Lower leg skin (tissue), 3 donors: ENCODE measurements at regions not wholly inside any gene's neighbourhood (a gene's known extent, or its start where the extent isn't known, plus 50 kb on each side); places are given as distances from the start of the nearest gene placed in this dataset.

Experiments used
- CTCF ChIP-seq, 3 donors: fragments of 450-650 bp; IDR thresholded peaks; one replicate each; pipeline ENCODE4 v1.5.1; 2016; ENCODE audit warnings: antibody characterized with exemption in 3 of 3, mild to moderate bottlenecking in 3 of 3, moderate library complexity in 2 of 3
- POLR2A ChIP-seq, 2 donors: fragments of 450-650 bp; IDR thresholded peaks; one replicate each; pipeline ENCODE4 v1.6.1; 2016 to 2017; ENCODE audit warnings: antibody characterized with exemption in 2 of 2, mild to moderate bottlenecking in 1 of 2, moderate library complexity in 1 of 2

GRCh38 chr2:14693874-14694273 is 61.4 kb downstream of the LRATD1 start:
- TF ChIP-seq CTCF (IDR thresholded peaks at IDR 0.05) (no peak), POLR2A (IDR thresholded peaks at IDR 0.05) (no peak)
